Fibroblast of pulmonary artery (primary cell): ENCODE measurements at regions not wholly inside any gene's neighbourhood (a gene's known extent, or its start where the extent isn't known, plus 50 kb on each side); places are given as distances from the start of the nearest gene placed in this dataset.

ENCODE experiments used
- DNase-seq: peaks from one replicate; pipeline ENCODE4 v3.0.0-alpha.2; 2010; ENCODE audit warnings: low read depth
- H3K4me3 ChIP-seq: replicated peaks from 2 replicates; pipeline ENCODE4 v1.5.1; 2011; ENCODE audit warnings: low read depth, mild to moderate bottlenecking, control low read depth, low read length, moderate library complexity
- CTCF ChIP-seq: IDR thresholded peaks from 2 replicates; pipeline ENCODE4 v1.5.1; 2011; ENCODE audit warnings: mild to moderate bottlenecking, control low read depth, low read length, inconsistent platforms; ENCODE audit errors: missing control alignments

- no peak for DNase-seq
- TF ChIP-seq CTCF, result no peak
- no peak overlapping the region for H3K4me3 ChIP-seq
Observed at GRCh38 chr6:5946701-5947100, 60.0 kb downstream of the NRN1 start.

- no peak for DNase-seq
- H3K4me3 ChIP-seq, result no peak overlapping the region
- TF ChIP-seq CTCF, result no peak
Observed at GRCh38 chr6:5946181-5946580, 60.5 kb downstream of the NRN1 start.

- H3K4me3 ChIP-seq, result no peak overlapping the region
- TF ChIP-seq CTCF, result no peak
- no peak for DNase-seq
Observed at GRCh38 chr6:5943591-5943990, 63.1 kb downstream of the NRN1 start.

GRCh38 chr6:5942591-5942990 is 64.1 kb downstream of the NRN1 start:
- TF ChIP-seq CTCF, result no peak
- no peak overlapping the region for H3K4me3 ChIP-seq
- no peak for DNase-seq

- no peak for TF ChIP-seq CTCF
- no peak for DNase-seq
- no peak overlapping the region for H3K4me3 ChIP-seq
Observed at GRCh38 chr6:5941188-5941587, 65.5 kb downstream of the NRN1 start.

GRCh38 chr6:5938934-5939333 is 67.8 kb downstream of the NRN1 start:
- DNase-seq, result no peak
- TF ChIP-seq CTCF, result no peak

GRCh38 chr6:5937936-5938706 is 68.6 kb downstream of the NRN1 start:
- TF ChIP-seq CTCF, result no peak
- no peak for DNase-seq
- H3K4me3 ChIP-seq, result no peak overlapping the region

More at GRCh38 chr6:5938934-5939333, 67.8 kb downstream of the NRN1 start:
- no peak overlapping the region for H3K4me3 ChIP-seq
